ENCODE measurements at regions not wholly inside any gene's neighbourhood (a gene's known extent, or its start where the extent isn't known, plus 50 kb on each side); places are given as distances from the start of the nearest gene placed in this dataset.

DNA sequence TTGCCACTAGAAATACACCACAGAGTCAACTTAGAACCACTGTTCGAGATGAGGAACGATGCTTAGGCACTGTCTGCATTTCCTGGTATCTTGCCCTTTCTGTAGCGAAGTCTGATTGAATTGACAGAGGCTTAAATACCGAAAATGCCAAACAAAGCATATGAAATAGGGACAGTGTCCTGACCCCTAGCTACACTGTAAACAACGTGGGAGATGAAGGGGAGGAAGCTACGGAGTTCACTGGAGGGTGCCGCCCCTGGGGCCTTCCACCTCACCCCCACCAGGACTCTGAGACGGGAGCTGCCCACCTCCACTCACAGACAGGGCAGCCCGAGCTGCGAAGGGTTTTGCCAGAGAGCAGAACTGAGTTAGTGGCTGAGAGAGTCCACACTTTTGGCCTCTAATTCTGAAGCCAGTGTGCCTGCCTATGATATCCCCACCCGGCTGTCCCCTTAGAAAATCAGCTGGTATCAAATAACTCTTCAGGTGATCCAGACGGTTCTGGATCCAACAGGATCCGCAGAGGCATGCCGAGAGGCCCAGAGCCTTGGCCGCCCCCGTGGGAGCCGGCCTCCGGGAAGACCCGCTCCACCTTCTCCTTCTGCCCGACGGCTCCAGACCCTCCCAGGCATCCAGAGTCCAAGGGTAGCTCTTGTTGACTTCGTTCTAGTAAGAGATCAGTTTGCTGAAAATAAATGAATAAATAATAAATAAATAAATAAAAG, 230.7 kb upstream of the DIO3 start:
- H3K4me3 ChIP-seq (replicated peaks; ENCODE audit: low read depth, low read length) = no peak overlapping the region
- TF ChIP-seq, protein P1, sequence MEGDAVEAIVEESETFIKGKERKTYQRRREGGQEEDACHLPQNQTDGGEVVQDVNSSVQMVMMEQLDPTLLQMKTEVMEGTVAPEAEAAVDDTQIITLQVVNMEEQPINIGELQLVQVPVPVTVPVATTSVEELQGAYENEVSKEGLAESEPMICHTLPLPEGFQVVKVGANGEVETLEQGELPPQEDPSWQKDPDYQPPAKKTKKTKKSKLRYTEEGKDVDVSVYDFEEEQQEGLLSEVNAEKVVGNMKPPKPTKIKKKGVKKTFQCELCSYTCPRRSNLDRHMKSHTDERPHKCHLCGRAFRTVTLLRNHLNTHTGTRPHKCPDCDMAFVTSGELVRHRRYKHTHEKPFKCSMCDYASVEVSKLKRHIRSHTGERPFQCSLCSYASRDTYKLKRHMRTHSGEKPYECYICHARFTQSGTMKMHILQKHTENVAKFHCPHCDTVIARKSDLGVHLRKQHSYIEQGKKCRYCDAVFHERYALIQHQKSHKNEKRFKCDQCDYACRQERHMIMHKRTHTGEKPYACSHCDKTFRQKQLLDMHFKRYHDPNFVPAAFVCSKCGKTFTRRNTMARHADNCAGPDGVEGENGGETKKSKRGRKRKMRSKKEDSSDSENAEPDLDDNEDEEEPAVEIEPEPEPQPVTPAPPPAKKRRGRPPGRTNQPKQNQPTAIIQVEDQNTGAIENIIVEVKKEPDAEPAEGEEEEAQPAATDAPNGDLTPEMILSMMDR (IDR thresholded peaks at IDR 0.05; ENCODE audit: low read depth, low read length, missing control alignments) = no peak
- no peak for DNase-seq (ENCODE audit: extremely low read depth, low read depth)

DNA sequence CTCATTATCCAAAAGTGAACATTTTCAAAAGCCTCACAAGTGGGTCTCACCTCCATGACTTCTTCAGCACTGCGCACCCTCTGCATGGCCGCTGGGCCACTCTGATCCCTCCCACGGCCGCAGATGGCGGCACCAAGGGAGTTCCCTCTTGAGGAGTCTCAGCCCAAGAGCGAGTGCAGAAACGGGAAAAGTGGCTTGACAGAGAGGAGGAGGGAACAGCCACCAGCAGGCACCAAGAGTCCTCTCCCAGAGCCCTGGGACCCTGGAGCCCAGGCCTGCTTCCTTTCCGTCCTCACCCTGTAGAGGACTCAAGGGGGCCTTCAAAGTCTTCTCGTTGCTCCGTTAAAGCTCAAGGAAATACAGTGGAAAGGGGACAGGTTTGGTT, 230.2 kb upstream of the DIO3 start:
- DNase-seq (ENCODE audit: extremely low read depth, low read depth) = no peak
- TF ChIP-seq, protein P1 (IDR thresholded peaks at IDR 0.05; ENCODE audit: low read depth, low read length, missing control alignments) = no peak
- H3K4me3 ChIP-seq (replicated peaks; ENCODE audit: low read depth, low read length) = no peak overlapping the region

DNA sequence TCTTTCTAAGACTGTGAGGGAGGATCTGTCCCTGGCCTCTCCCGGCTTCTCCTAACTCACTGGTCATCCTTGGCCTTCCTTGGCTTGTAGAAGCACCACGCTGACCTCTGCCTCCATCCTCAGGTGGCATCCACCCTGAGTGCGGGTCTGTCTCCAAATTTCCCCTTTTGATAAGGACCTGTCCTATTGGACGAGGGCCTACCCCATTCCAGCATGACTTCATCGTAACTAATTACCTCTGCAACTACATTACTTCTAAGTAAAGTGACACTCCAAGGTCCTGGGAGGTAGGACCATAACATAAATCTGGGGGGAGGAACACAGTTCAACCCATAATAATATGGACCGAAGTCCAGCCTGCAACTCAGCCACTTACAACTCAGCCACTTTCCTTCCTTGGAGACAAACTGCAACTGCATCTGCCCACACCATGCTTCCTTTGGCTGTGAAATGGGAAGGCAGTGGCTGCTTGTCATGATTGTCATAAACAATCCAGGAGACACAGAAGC, 229.6 kb upstream of the DIO3 start:
- no peak for DNase-seq (ENCODE audit: extremely low read depth, low read depth)
- TF ChIP-seq, protein P1 (IDR thresholded peaks at IDR 0.05; ENCODE audit: low read depth, low read length, missing control alignments) = no peak
- no peak overlapping the region for H3K4me3 ChIP-seq (replicated peaks; ENCODE audit: low read depth, low read length)

DNA sequence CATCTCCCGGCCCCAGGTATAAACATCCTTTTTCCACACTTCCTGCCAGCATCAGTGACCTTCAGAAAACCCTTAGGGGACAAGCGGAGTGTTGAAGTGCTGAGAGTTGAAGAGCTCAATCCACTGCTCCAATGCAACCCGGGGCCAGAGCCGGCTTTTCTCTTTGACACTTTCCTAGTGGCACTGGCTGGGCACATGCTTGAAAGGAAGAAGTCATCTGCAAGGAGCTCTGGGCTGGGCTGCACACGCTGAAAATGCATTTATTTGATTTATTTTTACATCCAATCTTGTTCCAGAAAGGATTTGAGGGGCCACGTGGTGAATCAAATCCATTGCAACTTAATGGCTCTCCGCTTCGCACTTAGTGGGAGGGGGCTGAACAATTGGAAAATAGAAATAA, 229.0 kb upstream of the DIO3 start:
- H3K4me3 ChIP-seq (replicated peaks; ENCODE audit: low read depth, low read length) = no peak overlapping the region
- no peak for DNase-seq (ENCODE audit: extremely low read depth, low read depth)

DNA sequence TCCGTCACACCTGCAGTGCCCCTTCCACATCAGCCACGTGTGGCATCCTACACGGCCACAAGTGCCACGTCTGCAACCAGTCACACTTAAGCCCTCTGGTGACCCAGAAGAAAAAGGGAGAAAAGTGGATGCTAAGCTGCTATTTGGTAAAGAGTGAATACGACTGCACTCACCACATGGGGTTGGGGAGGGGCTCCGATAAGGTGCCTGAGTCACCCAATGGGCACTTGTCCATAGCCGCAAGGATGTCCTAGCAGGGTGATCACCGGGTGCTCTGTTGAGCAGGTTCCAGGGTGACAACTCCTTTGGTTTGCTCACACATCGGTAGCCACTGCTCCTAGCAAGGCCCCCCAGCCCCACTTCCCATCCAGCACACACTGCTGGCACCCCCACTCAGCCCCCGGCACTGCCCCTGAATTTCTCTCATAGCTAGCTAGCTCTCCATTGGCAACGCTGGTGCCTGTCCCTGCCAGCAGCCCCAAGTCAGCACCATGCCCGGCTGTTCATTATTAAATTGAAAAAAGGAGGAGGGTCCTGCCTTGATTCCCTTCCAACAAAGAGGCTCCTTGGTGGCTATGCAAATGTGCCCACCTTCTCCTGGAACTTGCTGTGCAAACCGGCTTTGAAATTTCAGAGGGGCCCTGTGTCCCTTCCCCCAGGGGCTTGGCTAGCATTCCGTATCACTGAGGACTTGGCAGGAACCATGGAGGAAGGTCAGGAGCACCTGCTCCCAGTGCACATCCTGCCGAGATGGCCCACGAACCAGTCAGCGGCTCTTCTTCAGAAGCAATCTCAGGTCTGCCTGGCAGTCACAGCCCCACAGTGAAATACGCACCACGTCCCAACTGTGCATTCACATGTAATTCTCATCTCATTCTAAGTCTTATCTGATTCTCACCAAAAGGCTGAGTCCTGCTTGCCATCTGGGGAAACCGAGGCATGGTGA, 227.7 kb upstream of the DIO3 start:
- no peak for DNase-seq (ENCODE audit: extremely low read depth, low read depth)
- no peak overlapping the region for H3K4me3 ChIP-seq (replicated peaks; ENCODE audit: low read depth, low read length)
- TF ChIP-seq, protein P1 (IDR thresholded peaks at IDR 0.05; ENCODE audit: low read depth, low read length, missing control alignments) = no peak

More for the DNA sequence above, 229.0 kb upstream of the DIO3 start:
- TF ChIP-seq, protein P1 (IDR thresholded peaks at IDR 0.05; ENCODE audit: low read depth, low read length, missing control alignments) = no peak

DNA sequence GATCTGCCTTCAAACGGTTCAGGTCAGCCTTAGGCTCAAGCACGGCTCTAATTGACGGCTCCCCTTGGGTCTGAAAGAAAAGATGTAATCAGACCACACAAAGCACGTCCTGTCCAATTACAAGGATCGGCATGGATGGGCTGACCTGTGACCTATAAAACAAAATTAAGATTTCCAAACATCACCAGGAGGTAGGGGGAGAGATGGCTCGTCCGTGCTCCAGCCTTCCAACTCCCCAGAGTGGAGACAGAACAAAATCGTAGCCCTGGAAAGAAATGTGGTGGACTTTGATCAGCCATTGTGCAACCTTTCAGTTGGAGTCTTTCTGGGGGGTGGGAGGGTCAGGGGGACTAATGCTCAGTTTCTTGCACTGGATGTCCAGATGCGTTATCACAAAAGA, 226.6 kb upstream of the DIO3 start:
- no peak overlapping the region for H3K4me3 ChIP-seq (replicated peaks; ENCODE audit: low read depth, low read length)
- no peak for DNase-seq (ENCODE audit: extremely low read depth, low read depth)
- TF ChIP-seq, protein P1 (IDR thresholded peaks at IDR 0.05; ENCODE audit: low read depth, low read length, missing control alignments) = no peak

Data from HFF-Myc (cell line).